ENCODE measurements at regions not wholly inside any gene's neighbourhood (a gene's known extent, or its start where the extent isn't known, plus 50 kb on each side); places are given as distances from the start of the nearest gene placed in this dataset.

GRCh38 chr19:31459430-31459829, 110.2 kb upstream of the TSHZ3 start:
- FAIRE-seq = no peak
- TF ChIP-seq CTCF (IDR thresholded peaks at IDR 0.05; ENCODE audit: insufficient read depth, missing control alignments) = no peak

GRCh38 chr19:31461814-31462539, 112.7 kb upstream of the TSHZ3 start:
- TF ChIP-seq CTCF (IDR thresholded peaks at IDR 0.05; ENCODE audit: insufficient read depth, missing control alignments) = no peak
- DNase-seq (ENCODE audit: insufficient read length, low spot score) (no peak), FAIRE-seq (no peak)

More at GRCh38 chr19:31459430-31459829, 110.2 kb upstream of the TSHZ3 start:
- DNase-seq (ENCODE audit: insufficient read length, low spot score) = no peak

- FAIRE-seq (no peak), DNase-seq (ENCODE audit: insufficient read length, low spot score) (no peak)
- no peak for TF ChIP-seq CTCF (IDR thresholded peaks at IDR 0.05; ENCODE audit: insufficient read depth, missing control alignments)
Observed at GRCh38 chr19:31470229-31470939, 121.1 kb upstream of the TSHZ3 start.

- no peak for TF ChIP-seq CTCF (IDR thresholded peaks at IDR 0.05; ENCODE audit: insufficient read depth, missing control alignments)
- DNase-seq (ENCODE audit: insufficient read length, low spot score) (no peak), FAIRE-seq (no peak)
Observed at GRCh38 chr19:31470952-31471351, 121.7 kb upstream of the TSHZ3 start.

- TF ChIP-seq CTCF (IDR thresholded peaks at IDR 0.05; ENCODE audit: insufficient read depth, missing control alignments) = no peak
- FAIRE-seq = no peak
- DNase-seq (ENCODE audit: insufficient read length, low spot score) = no peak
Observed at GRCh38 chr19:31478241-31478640, 129.0 kb upstream of the TSHZ3 start.

- no peak for DNase-seq (ENCODE audit: insufficient read length, low spot score)
- no peak for TF ChIP-seq CTCF (IDR thresholded peaks at IDR 0.05; ENCODE audit: insufficient read depth, missing control alignments)
- no peak for FAIRE-seq
Observed at GRCh38 chr19:31483226-31483857, 134.1 kb upstream of the TSHZ3 start.
